Fibroblast of villous mesenchyme (primary cell): ENCODE measurements at regions not wholly inside any gene's neighbourhood (a gene's known extent, or its start where the extent isn't known, plus 50 kb on each side); places are given as distances from the start of the nearest gene placed in this dataset.
"Not testable (repeated sequence)": the region's sequence is repeated elsewhere in the genome, so short reads cannot be mapped to it uniquely, and the experiment has no call there.

Experiments used
- DNase-seq: peaks from one replicate; pipeline ENCODE4 v3.0.0-alpha.2; 2010; ENCODE audit warnings: low read depth
- H3K4me3 ChIP-seq: 2 replicates; pipeline ENCODE4 v1.5.1; 2011; ENCODE audit warnings: low read depth, mild to moderate bottlenecking, low read length
- TF ChIP-seq, protein P1 (sequence below): IDR thresholded peaks from 2 replicates; pipeline ENCODE4 v1.5.1; 2012; ENCODE audit warnings: low read depth, mild to moderate bottlenecking, low read length; ENCODE audit not compliant: insufficient read depth

DNA sequence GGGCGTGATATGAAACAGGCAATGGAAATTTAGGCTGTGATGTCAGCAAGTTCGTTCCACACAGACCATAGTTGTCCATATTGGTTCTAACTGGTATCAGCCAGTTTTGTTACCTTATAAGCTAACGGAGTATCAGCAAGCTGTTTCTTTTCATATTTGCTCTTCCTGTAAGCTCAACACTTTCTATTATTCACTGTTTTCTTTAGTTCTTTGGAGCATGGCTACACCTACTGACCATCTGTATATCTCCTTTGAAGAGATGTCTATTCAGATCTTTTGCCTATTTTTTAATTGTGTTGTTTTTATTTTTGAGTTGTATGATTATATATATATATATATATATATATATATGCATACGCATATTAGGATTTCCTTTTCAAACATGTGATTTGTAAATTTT lies 1057.2 kb upstream of the CDH10 start:
- no peak for DNase-seq
- no peak overlapping the region for H3K4me3 ChIP-seq
- TF ChIP-seq, protein P1, sequence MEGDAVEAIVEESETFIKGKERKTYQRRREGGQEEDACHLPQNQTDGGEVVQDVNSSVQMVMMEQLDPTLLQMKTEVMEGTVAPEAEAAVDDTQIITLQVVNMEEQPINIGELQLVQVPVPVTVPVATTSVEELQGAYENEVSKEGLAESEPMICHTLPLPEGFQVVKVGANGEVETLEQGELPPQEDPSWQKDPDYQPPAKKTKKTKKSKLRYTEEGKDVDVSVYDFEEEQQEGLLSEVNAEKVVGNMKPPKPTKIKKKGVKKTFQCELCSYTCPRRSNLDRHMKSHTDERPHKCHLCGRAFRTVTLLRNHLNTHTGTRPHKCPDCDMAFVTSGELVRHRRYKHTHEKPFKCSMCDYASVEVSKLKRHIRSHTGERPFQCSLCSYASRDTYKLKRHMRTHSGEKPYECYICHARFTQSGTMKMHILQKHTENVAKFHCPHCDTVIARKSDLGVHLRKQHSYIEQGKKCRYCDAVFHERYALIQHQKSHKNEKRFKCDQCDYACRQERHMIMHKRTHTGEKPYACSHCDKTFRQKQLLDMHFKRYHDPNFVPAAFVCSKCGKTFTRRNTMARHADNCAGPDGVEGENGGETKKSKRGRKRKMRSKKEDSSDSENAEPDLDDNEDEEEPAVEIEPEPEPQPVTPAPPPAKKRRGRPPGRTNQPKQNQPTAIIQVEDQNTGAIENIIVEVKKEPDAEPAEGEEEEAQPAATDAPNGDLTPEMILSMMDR = no peak

DNA sequence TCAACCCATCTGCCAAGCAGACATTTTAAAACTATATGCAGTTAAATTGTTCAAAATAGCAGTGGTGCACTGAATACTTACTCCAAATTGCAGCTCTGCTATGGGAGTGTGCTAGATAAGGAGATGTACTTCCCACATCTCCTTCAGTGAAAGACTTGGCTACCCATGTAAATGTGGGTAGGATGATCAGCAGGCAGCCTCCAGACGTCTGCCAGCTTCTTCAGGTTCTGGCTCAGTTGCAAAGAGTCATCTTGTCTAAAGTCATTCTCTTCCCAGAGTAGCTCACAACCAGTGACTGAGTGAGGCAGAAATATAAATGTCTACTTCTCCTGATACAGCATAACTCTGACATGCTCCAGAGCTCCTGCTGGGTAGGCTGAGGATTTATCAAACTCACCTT lies 1050.0 kb upstream of the CDH10 start:
- no peak for DNase-seq
- TF ChIP-seq, protein P1 = no peak
- H3K4me3 ChIP-seq = no peak overlapping the region

DNA sequence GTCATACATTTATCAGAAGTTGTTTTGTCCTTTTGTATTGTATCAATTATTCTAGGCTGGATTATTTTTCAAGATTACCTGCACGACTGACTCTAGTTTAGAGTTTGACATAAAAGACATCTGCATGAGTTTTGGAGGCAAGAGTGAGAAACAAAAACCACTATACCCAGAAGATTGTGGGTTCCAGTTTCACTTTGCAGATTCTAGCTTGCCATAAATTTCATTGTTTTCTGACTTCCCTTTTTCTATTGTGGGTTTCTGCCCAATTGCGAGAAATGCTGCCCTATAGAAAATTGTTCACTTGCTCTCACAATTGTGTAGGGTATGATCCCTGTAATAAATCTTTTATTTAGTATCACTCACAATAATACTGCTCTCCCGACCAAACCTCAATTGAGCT lies 1043.4 kb upstream of the CDH10 start:
- TF ChIP-seq, protein P1 = no peak
- H3K4me3 ChIP-seq = no peak overlapping the region
- DNase-seq = no peak

DNA sequence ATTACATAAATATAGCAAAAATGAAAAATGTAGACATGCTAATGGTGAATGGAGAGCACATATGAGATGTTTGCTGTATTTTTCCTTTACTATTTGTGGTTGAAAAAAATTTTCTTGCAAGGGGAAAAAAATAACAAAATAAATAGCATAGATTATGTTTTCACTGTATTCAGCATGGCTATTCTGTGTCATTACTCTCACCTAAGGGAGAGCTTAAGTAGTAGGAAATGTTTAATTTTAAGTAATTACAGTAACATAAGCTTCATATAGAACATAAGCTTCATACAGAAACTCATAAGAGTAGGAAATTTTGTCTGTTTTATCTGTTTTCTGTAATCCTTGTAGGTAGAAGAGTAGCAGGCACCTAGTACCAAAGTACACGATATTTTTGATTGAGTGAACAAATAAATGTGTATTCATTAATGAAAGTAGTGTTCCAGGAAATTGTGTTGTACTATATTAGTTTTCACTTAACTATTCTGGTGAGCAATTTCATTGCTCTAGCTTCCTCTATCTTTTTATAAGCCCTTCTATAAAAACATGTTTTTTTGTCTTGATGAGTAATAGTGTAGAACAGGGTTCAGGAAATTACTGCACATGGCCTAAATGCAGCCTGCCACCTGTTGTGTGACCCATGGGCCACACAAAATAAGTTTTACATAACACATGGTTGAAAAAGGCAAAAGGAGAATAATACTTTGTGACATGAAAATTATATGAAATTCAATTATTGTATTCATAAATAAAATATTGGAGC lies 1025.0 kb upstream of the CDH10 start:
- no peak overlapping the region for H3K4me3 ChIP-seq
- TF ChIP-seq, protein P1 = no peak

GRCh38 chr5:25662610-25663009 lies 1017.8 kb upstream of the CDH10 start:
- H3K4me3 ChIP-seq = no peak overlapping the region
- TF ChIP-seq, protein P1 = no peak
- DNase-seq = no peak

More for the DNA sequence above, 1025.0 kb upstream of the CDH10 start:
- no peak for DNase-seq

- H3K4me3 ChIP-seq, DNase-seq: not testable (repeated sequence)
These were observed 1005.5 kb upstream of the CDH10 start for GRCh38 chr5:25650316-25650715.

DNA sequence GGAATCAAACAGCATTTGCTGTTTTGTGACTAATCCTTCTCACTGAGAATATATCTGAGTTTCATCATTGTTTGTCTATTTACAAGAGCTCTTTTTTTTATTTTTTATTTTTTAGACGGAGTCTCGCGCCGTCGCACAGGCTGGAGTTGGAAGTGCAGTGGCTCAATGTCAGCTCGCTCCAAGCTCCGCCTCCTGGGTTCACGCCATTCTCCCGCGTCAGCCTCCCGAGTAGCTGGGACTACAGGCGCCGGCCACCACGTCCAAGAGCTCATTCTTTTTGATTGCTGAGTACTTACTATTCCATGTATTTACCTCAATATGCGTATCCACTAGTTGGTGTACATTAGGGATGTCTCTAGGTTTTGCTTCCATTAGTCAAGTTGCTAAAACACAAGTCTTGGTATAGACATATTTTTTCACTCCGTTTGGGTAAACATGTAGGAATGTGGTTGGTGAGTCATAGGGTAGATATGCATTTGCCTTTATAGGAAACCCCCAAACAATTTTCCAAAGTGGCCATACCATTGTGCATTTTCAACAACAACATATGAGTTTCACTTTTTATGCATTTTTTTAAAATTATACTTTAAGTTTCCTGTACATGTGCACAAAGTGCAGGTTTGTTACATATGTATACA lies 1005.0 kb upstream of the CDH10 start:
- H3K4me3 ChIP-seq = no peak overlapping the region
- DNase-seq = no peak
- TF ChIP-seq, protein P1 = no peak
